PC-3 (cell line): ENCODE measurements at regions not wholly inside any gene's neighbourhood (a gene's known extent, or its start where the extent isn't known, plus 50 kb on each side); places are given as distances from the start of the nearest gene placed in this dataset.

Experiments used
- ATAC-seq: fragments of 200-7000 bp; cut with Tn5 transposase; 2 replicates; pipeline ENCODE4 v1.9.1; 2020; ENCODE audit warnings: mild to moderate bottlenecking, moderate library complexity
- BruUV-seq: library from RNA; stranded (reverse); fragments of 400-500 nt; replicated peaks from 2 replicates; lab custom pipeline; 2021; lab: Mats Ljungman, UMichigan
- CTCF ChIA-PET: fragments of 300-600 bp; sonication (Branson Sonifier 250); formaldehyde crosslinking; loops from one replicate; lab custom pipeline; 2022; ENCODE audit warnings: antibody characterized with exemption; lab: Charles Lee
- POLR2A ChIA-PET: fragments of 300-600 bp; sonication (Branson Sonifier 250); formaldehyde crosslinking; loops from one replicate; lab custom pipeline; 2022; ENCODE audit warnings: antibody characterized with exemption; ENCODE audit not compliant: unreplicated experiment; lab: Charles Lee
- DNase-seq: peaks from one replicate; pipeline ENCODE4 v3.0.0-alpha.2; 2015
- H2AFZ ChIP-seq: fragments of 300-600 bp; sonication (generic); 2 replicates; pipeline ENCODE4 v1.6.0; 2016; ENCODE audit warnings: antibody characterized with exemption, low read length
- H3F3A ChIP-seq: fragments of 300-600 bp; sonication (generic); one replicate; pipeline ENCODE4 v1.6.0; 2017; ENCODE audit warnings: antibody characterized with exemption, low read length, control low read depth, mild to moderate bottlenecking; ENCODE audit not compliant: unreplicated experiment
- H3K27ac ChIP-seq: fragments of 300-600 bp; sonication (generic); 2 replicates; pipeline ENCODE4 v1.5.1; 2016; ENCODE audit warnings: mild to moderate bottlenecking, low read length
- H3K27me3 ChIP-seq: fragments of 300-600 bp; sonication (generic); 2 replicates; pipeline ENCODE4 v1.6.1; 2016; ENCODE audit warnings: low read length, mixed read lengths
- H3K36me3 ChIP-seq: fragments of 300-600 bp; sonication (generic); 2 replicates; pipeline ENCODE4 v1.6.1; 2016; ENCODE audit warnings: low read depth, mixed run types, low read length, mixed read lengths
- H3K4me1 ChIP-seq: fragments of 300-600 bp; sonication (generic); 2 replicates; pipeline ENCODE4 v1.5.1; 2016; ENCODE audit warnings: low read length; ENCODE audit not compliant: insufficient read depth
- H3K4me2 ChIP-seq: fragments of 300-600 bp; sonication (generic); 2 replicates; pipeline ENCODE4 v1.6.0; 2016; ENCODE audit warnings: low read length
- H3K4me3 ChIP-seq: fragments of 300-600 bp; sonication (generic); 2 replicates; pipeline ENCODE4 v1.5.1; 2016; ENCODE audit warnings: mild to moderate bottlenecking, low read length, mixed read lengths
- H3K79me2 ChIP-seq: fragments of 300-600 bp; sonication (generic); 2 replicates; pipeline ENCODE4 v1.6.1; 2017; ENCODE audit warnings: low read length, mixed read lengths
- H3K9ac ChIP-seq: fragments of 300-600 bp; sonication (generic); 2 replicates; pipeline ENCODE4 v1.6.0; 2016; ENCODE audit warnings: mild to moderate bottlenecking, low read length
- H3K9me2 ChIP-seq: fragments of 300-600 bp; sonication (generic); replicated peaks from 2 replicates; pipeline ENCODE4 v1.6.1; 2016; ENCODE audit warnings: mixed run types, low read length, mixed read lengths
- H3K9me3 ChIP-seq: fragments of 300-600 bp; sonication (generic); 2 replicates; pipeline ENCODE4 v1.6.1; 2016; ENCODE audit warnings: low read length, mixed read lengths
- H4K20me1 ChIP-seq: fragments of 300-600 bp; sonication (generic); 2 replicates; pipeline ENCODE4 v1.6.1; 2016; ENCODE audit warnings: low read length, mixed read lengths
- CTCF ChIP-seq: fragments of 300-600 bp; sonication (generic); conservative IDR thresholded peaks from 2 replicates; pipeline ENCODE4 v1.5.1; 2017; ENCODE audit warnings: antibody characterized with exemption, low read depth, mild to moderate bottlenecking, low read length
- EZH2 ChIP-seq: fragments of 300-600 bp; sonication (generic); IDR thresholded peaks from one replicate; pipeline ENCODE4 v1.6.1; 2017; ENCODE audit warnings: antibody characterized with exemption, mild to moderate bottlenecking, low read length; ENCODE audit not compliant: unreplicated experiment
- EZH2phosphoT487 ChIP-seq: fragments of 300-600 bp; sonication (generic); IDR thresholded peaks from 2 replicates; pipeline ENCODE4 v1.6.1; 2018; ENCODE audit warnings: mild to moderate bottlenecking, antibody characterized with exemption, low read length, borderline replicate concordance
- intact Hi-C: fragments of 100-400 bp; cut with micrococcal nuclease; formaldehyde crosslinking; loops from 2 replicates; pipeline ENCODE4 v1.9.0; 2023

GRCh38 chr2:8536686-8537561 is 144.9 kb upstream of the ID2 start:
- intact Hi-C loops = no loop called here
- H3K4me1 ChIP-seq = peaks cover 36% of the 10 kb centered on the region
- CTCF ChIA-PET = interaction anchor here (0.7 kb wide), 1 partner anchor 11 kb away, joined by 6 read pairs; no protein-coding TSS in a partner anchor

GRCh38 chr2:8537562-8538155 is 144.2 kb upstream of the ID2 start:
- peaks cover 36% of the 10 kb centered on the region for H3K4me1 ChIP-seq
- no peak overlapping the region for H3K4me2 ChIP-seq
- H3K9me3 ChIP-seq = no peaks in the 10 kb centered on the region
- DNase-seq (no peak), ATAC-seq (no peak)
- no peaks in the 10 kb centered on the region for H3K9me2 ChIP-seq
- BruUV-seq = no TSS peak
- H3K9ac ChIP-seq = no peak overlapping the region
- POLR2A ChIA-PET = no interaction called here
- H3F3A ChIP-seq = no peaks in the 10 kb centered on the region
- no peak overlapping the region for H2AFZ ChIP-seq
- intact Hi-C loops = no loop called here
- H3K79me2 ChIP-seq = no peaks in the 10 kb centered on the region
- no peaks in the 10 kb centered on the region for H3K27me3 ChIP-seq
- no peak overlapping the region for H3K4me3 ChIP-seq
- no peaks in the 10 kb centered on the region for H4K20me1 ChIP-seq
- TF ChIP-seq EZH2 = no peak
- TF ChIP-seq CTCF = no peak
- no peak for TF ChIP-seq EZH2phosphoT487
- no peaks in the 10 kb centered on the region for H3K36me3 ChIP-seq
- no peak overlapping the region for H3K27ac ChIP-seq
- CTCF ChIA-PET = no interaction called here

More at GRCh38 chr2:8536686-8537561, 144.9 kb upstream of the ID2 start:
- Histone ChIP-seq H3K79me2 (no peaks in the 10 kb centered on the region), H3K9me3 (no peaks in the 10 kb centered on the region), H4K20me1 (no peaks in the 10 kb centered on the region), H3F3A (no peaks in the 10 kb centered on the region), H3K9me2 (no peaks in the 10 kb centered on the region), H3K9ac (0 out of 2 replicates have a peak overlapping the region, but pooled peaks have one; percentile 21), H3K36me3 (no peaks in the 10 kb centered on the region), H3K4me2 (peak overlapping the region; percentile 30), H2AFZ (peak overlapping the region; percentile 54), H3K4me3 (no peak overlapping the region), H3K27ac (peak overlapping the region; percentile 64), H3K27me3 (no peaks in the 10 kb centered on the region)
- ATAC-seq (no peak), DNase-seq (peak; percentile 73)
- BruUV-seq = no TSS peak
- POLR2A ChIA-PET = no interaction called here
- no peak for TF ChIP-seq EZH2
- TF ChIP-seq CTCF = no peak

- no peak overlapping the region for H2AFZ ChIP-seq
- no peaks in the 10 kb centered on the region for H3K9me3 ChIP-seq
- ChIA-PET CTCF (no interaction called here), POLR2A (no interaction called here)
- intact Hi-C loops = no loop called here
- ATAC-seq = no peak
- H3K36me3 ChIP-seq = no peaks in the 10 kb centered on the region
- no peaks in the 10 kb centered on the region for H3K79me2 ChIP-seq
- no peak overlapping the region for H3K4me3 ChIP-seq
- TF ChIP-seq CTCF = no peak
- TF ChIP-seq EZH2phosphoT487 = no peak
- TF ChIP-seq EZH2 = no peak
- peaks cover 42% of the 10 kb centered on the region for H3K4me1 ChIP-seq
- no peak overlapping the region for H3K9ac ChIP-seq
- H3K9me2 ChIP-seq = no peaks in the 10 kb centered on the region
- H4K20me1 ChIP-seq = no peaks in the 10 kb centered on the region
- DNase-seq = no peak
- H3K27ac ChIP-seq = no peak overlapping the region
- BruUV-seq = no TSS peak
- H3K27me3 ChIP-seq = no peaks in the 10 kb centered on the region
- H3F3A ChIP-seq = no peaks in the 10 kb centered on the region
- no peak overlapping the region for H3K4me2 ChIP-seq
Measured at GRCh38 chr2:8538531-8538930, 143.3 kb upstream of the ID2 start.
